HG03108 (cell line): ENCODE measurements at regions not wholly inside any gene's neighbourhood (a gene's known extent, or its start where the extent isn't known, plus 50 kb on each side); places are given as distances from the start of the nearest gene placed in this dataset.

Experiments used
- ATAC-seq: cut with Tn5 transposase; IDR thresholded peaks from one replicate; pipeline ENCODE4 v1.9.1; 2021; ENCODE audit warnings: moderate library complexity; ENCODE audit not compliant: unreplicated experiment

GRCh38 chr13:73248154-73248553 lies 189.3 kb downstream of the KLF5 start:
- ATAC-seq, result no peak

DNA sequence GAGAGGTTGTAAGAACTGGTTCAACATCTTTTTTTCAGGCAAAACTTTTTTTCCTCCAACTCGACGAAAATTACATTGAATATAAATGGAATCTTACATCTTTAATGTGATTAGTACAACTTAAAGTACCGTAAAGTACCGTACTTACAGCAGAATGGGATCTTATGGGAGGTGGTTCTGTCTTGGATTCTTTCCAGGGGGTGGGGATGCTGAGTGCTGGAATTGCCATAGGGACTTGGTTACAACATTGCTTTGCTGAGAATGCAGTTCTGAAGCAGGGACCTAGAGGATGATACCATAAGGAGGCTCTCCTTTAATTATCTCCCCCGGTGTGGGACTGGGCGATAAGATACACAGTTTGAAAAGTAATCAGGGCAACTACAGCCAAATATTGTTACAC lies 186.4 kb downstream of the KLF5 start:
- ATAC-seq, result no peak

GRCh38 chr13:73244467-73244866 lies 185.7 kb downstream of the KLF5 start:
- no peak for ATAC-seq

DNA sequence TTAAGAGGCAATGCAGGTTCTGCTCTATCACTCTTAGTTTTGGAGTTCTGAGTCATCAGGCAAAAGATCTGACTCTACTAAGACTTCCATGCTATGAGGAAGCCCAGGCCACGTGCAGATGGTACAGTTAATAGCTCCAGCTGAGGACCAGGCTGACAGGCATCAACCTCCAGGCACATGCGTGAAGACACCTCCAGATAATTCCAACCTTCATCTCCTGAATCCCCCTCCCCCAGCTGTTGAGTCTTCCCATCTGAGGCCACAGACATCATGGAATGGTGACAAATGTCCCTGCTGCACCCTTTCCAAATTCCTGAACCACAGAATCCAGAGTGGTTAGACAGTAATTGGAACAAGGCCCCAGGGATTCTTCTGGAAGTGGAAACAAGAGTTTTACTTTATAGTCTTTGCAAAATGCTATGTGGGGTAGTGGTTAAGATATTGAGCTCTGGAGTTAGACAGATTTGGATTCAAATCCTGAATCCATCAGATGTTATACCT lies 183.8 kb downstream of the KLF5 start:
- no peak for ATAC-seq

DNA sequence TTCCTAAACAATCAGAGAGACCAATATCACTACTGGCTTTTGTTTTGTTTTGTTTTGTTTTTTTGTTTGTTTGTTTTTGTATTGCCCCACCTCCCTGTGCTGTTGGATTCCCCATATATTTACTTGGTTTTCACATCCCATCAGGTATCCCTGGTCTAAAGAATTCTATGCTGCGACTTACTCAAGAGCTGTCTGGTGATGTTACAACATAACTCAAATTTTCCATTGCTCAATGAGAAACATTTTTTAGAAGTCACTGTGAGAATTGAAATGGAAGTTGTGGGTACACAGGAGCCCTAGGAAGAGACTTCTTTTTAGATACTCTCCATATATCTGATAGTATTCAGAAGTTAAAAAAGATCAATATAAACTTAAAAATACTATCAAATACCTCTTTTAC lies 181.4 kb downstream of the KLF5 start:
- no peak for ATAC-seq

- ATAC-seq, result no peak
Observed at GRCh38 chr13:73235385-73235784, 176.6 kb downstream of the KLF5 start.

- no peak for ATAC-seq
Observed at GRCh38 chr13:73231471-73231870, 172.7 kb downstream of the KLF5 start.

- ATAC-seq, result no peak
Observed at GRCh38 chr13:73230716-73231115, 171.9 kb downstream of the KLF5 start.

GRCh38 chr13:73228546-73228945 lies 169.7 kb downstream of the KLF5 start:
- no peak for ATAC-seq

GRCh38 chr13:73225990-73226389 lies 167.2 kb downstream of the KLF5 start:
- ATAC-seq, result no peak

DNA sequence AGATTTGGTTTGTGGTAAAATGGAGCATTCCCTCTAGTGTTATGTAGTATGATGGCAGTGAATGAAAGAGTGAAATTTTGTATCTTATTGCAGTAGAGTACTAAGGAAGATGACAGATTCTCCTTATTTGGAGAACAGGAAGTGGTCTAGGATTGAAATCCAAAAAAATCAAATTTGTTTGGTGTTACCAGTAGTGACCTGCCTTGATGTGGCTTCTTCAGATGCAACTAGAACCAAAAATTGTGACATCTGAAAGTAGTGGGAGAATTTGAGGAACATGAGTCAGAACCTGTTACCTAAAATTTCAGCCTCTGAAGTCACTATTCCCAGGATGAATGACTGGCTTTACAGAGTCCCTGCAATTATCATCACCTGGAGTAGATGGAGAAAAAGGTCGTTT lies 165.9 kb downstream of the KLF5 start:
- ATAC-seq, result no peak

GRCh38 chr13:73223372-73223781 lies 164.6 kb downstream of the KLF5 start:
- peak; percentile 79 for ATAC-seq

GRCh38 chr13:73222627-73223305 lies 164.0 kb downstream of the KLF5 start:
- no peak for ATAC-seq

- no peak for ATAC-seq
Observed at GRCh38 chr13:73220966-73221720, 162.3 kb downstream of the KLF5 start.

DNA sequence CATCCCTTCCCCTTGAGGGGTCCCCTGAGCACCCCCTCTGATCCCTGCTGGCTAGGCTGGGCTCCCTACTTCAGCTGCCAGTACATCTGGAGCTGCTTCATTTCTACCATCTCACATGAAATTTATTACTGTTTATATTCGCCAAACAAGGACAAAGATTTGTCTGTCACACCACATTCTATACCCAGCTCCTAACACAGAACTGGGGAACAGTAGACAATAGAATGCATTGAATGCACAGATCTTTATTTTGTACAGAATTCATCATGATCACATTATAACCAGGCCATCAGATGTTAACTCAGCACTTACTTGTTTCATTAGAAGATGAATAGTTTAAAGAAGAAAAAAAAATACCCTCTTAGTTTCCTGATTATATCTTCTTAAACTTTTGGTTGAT lies 159.4 kb downstream of the KLF5 start:
- no peak for ATAC-seq

DNA sequence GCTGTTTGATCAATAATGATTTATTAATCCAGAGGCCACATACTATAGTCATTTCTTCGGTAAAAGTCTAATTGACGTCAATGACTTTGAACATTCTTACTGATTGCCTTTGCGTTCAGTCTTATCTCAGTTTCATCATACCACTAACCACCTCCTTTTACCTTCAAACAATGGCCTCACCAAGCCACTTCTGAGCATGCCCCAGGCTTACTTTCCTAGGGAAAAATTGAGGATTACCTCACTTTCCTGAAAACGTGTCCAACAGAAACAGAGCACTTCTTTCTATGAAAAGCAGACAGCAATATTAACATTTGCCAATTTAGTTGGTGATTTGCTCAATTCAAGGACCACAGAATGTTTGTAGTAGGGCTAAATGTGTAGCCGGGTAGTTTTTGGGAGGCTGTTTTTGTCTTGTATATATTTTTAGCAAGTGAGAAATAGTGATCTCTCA lies 157.6 kb downstream of the KLF5 start:
- ATAC-seq, result no peak

DNA sequence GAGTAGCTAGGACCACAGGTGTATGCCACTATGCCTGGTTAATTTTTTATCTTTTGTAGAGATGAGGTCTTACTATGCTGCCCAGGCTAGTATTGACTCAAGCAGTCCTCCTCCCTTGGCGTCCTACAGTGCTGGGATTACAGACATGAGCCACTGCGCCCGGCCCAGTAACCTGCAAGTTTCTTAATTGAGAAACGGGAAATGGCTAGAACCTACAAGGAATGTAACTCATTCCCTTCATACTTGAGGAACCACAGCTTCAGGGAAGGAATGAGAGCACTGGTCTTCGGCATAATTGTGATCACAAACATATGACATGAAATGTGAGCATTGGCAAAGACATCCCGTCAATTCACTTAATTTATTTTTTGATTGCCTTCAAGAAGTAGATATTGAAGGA lies 157.0 kb downstream of the KLF5 start:
- no peak for ATAC-seq

DNA sequence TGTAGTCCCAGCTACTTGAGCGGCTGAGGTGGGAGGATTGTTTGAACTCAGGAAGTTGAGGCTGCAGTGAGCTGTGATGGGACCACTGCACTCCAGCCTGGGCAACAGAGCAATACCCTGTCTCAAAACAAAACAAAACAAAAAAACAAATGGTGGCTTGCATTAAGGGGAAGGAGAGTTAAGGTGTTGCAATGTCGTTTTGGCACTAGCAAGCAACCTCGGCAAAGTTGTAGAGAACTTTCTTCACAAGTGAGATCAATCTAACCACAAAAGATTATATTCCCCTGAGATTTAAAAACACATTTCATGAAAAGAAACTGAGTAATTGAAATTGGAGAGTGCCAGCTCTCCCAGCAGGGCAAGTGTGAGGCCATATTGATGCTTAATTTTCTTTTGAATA lies 153.7 kb downstream of the KLF5 start:
- ATAC-seq, result no peak

DNA sequence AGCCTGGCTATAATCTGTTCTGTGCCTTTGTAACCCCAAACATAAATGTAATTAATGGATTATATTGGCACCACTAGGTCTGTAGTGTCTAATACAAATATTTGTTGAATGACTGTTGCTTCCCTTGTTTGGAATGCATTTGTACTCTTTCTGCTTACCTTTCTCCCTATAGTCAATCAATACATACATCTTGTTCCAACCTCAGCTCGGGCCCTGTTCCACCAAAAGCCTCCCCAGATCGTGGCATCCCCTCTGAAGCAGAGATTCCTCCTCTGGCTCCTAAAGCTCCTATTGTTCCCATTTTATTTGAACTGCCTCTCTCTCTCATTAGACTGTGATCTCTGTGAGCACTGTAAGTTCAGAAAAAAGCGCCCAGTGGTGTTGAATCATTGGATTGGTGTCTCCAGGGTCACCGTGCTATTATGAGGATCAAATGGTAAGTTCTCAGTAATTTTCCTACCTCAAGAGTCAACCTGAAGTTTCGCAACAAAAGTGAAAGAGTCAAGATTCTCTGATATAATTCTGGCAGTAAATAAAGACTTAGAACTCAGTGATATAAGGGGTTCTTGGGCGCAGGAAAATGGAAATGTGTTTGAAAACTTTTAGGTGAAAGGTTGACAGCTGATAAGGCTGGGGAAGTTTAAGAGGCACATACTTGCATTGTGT lies 151.5 kb downstream of the KLF5 start:
- ATAC-seq, result no peak

DNA sequence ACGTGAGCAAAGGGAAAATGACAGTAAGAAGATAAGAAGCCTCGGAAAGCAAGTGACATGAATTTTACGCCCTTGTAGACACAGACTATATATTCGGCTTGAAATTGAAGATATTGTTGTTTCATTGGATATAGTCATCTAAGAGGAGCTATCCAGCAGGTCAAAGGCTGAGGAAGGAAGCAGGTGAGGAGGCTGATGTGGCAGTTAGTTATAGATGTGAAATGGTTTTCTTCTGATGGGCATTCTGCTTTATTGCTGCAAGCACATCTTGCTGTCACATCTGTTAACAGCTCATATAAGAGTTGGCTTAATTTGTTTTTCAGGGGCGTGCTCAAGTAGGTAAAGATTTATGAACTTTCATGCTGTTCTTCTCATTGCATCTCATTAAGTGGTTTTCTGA lies 146.1 kb downstream of the KLF5 start:
- ATAC-seq, result no peak

- no peak for ATAC-seq
Observed at GRCh38 chr13:73201626-73202025, 142.8 kb downstream of the KLF5 start.

- no peak for ATAC-seq
Observed at GRCh38 chr13:73198991-73199411, 140.2 kb downstream of the KLF5 start.
